GM12873 (cell line): ENCODE measurements at regions not wholly inside any gene's neighbourhood (a gene's known extent, or its start where the extent isn't known, plus 50 kb on each side); places are given as distances from the start of the nearest gene placed in this dataset.

Experiments used
- CTCF ChIP-seq: IDR thresholded peaks from 2 replicates; pipeline ENCODE4 v1.5.1; 2012; ENCODE audit warnings: low read depth, mild to moderate bottlenecking, moderate library complexity, low read length, control low read depth; ENCODE audit not compliant: insufficient read depth; ENCODE audit errors: missing control alignments

GRCh38 chr2:121073320-121074210 is 211.4 kb downstream of the TFCP2L1 start:
- no peak for TF ChIP-seq CTCF

- no peak for TF ChIP-seq CTCF
These were observed 210.6 kb downstream of the TFCP2L1 start for GRCh38 chr2:121074293-121074932.

GRCh38 chr2:121075006-121075551 is 209.9 kb downstream of the TFCP2L1 start:
- TF ChIP-seq CTCF, result no peak

- TF ChIP-seq CTCF, result no peak
These were observed 209.1 kb downstream of the TFCP2L1 start for GRCh38 chr2:121075641-121076497.

GRCh38 chr2:121076498-121076820 is 208.5 kb downstream of the TFCP2L1 start:
- no peak for TF ChIP-seq CTCF

GRCh38 chr2:121076885-121077549 is 208.0 kb downstream of the TFCP2L1 start:
- TF ChIP-seq CTCF, result peak; percentile 96
